Ovary (tissue), 3 donors: ENCODE measurements at regions not wholly inside any gene's neighbourhood (a gene's known extent, or its start where the extent isn't known, plus 50 kb on each side); places are given as distances from the start of the nearest gene placed in this dataset.

Experiments
- CTCF ChIP-seq, 3 donors: fragments of 450-650 bp in 2 of 3; fragments of 200-600 bp in 1 of 3; IDR thresholded peaks; one replicate each; pipeline versions ENCODE4 v1.5.1 to v1.8.0; 2016 to 2022; ENCODE audit warnings: antibody characterized with exemption in 3 of 3, mild to moderate bottlenecking in 1 of 3
- POLR2A ChIP-seq: fragments of 450-650 bp; IDR thresholded peaks from one replicate; pipeline ENCODE4 v1.6.1; 2017; ENCODE audit warnings: antibody characterized with exemption, mild to moderate bottlenecking, moderate library complexity
- donor health status: DM: no; HTN: no; CAD: no.

- TF ChIP-seq CTCF (IDR thresholded peaks at IDR 0.05) (no peak), POLR2A (no peak)
Observed at GRCh38 chr14:104291123-104292000, 153.0 kb downstream of the KIF26A start.
